ENCODE measurements at regions not wholly inside any gene's neighbourhood (a gene's known extent, or its start where the extent isn't known, plus 50 kb on each side); places are given as distances from the start of the nearest gene placed in this dataset.
"Not testable (repeated sequence)": the region's sequence is repeated elsewhere in the genome, so short reads cannot be mapped to it uniquely, and the experiment has no call there.

DNA sequence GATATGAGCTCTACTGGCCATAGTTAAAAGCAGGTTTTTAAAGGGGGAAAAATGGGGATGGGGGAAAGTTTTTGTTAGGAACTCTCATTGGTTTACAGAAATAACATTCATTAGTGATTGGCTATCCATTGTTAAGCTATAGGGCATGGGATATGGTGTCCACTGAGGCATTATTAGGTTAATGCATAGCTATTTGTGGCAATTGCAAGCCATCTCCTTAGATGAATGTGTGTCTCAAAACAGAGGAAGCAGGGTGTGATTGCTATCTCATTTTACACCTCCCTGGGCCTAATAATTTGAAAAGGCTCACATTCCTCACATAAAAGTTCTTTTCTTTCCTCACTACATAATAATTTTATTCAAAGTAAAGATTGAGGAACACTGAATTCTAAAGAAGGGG is 396.6 kb downstream of the TAFA4 start:
- Histone ChIP-seq H3K9me3 (no peaks in the 10 kb centered on the region), H3K36me3 (no peaks in the 10 kb centered on the region), H3K4me3 (no peak overlapping the region), H3K4me1 (no peaks in the 10 kb centered on the region), H3K27ac (no peak overlapping the region), H3K27me3 (no peaks in the 10 kb centered on the region)
- TF ChIP-seq, protein P1, sequence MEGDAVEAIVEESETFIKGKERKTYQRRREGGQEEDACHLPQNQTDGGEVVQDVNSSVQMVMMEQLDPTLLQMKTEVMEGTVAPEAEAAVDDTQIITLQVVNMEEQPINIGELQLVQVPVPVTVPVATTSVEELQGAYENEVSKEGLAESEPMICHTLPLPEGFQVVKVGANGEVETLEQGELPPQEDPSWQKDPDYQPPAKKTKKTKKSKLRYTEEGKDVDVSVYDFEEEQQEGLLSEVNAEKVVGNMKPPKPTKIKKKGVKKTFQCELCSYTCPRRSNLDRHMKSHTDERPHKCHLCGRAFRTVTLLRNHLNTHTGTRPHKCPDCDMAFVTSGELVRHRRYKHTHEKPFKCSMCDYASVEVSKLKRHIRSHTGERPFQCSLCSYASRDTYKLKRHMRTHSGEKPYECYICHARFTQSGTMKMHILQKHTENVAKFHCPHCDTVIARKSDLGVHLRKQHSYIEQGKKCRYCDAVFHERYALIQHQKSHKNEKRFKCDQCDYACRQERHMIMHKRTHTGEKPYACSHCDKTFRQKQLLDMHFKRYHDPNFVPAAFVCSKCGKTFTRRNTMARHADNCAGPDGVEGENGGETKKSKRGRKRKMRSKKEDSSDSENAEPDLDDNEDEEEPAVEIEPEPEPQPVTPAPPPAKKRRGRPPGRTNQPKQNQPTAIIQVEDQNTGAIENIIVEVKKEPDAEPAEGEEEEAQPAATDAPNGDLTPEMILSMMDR (IDR thresholded peaks at IDR 0.05), result no peak
- DNase-seq (ENCODE audit: low spot score), result no peak

DNA sequence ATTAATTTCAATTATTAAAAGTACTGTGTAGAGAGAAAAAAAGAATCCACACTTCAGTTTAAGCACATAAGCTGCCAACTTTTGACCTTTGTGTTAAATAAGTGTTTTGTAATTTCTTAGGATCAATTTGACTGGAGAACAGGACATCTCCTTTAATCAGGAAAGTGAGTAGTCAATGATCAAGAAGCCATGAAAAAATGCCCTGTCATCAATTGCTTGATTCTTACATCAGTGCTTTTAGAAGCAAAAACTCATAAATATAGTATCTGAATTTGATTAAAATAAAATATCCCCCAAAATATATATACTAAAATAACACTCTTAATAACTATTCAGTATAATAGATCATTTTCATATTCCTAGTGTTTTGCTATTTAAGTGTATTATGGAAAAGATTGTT is 409.0 kb downstream of the TAFA4 start:
- Histone ChIP-seq H3K4me1 (no peaks in the 10 kb centered on the region), H3K27ac (no peak overlapping the region), H3K9me3 (no peaks in the 10 kb centered on the region), H3K27me3 (no peaks in the 10 kb centered on the region), H3K36me3 (no peaks in the 10 kb centered on the region), H3K4me3 (no peak overlapping the region)
- DNase-seq (ENCODE audit: low spot score), result no peak
- TF ChIP-seq, protein P1 (IDR thresholded peaks at IDR 0.05), result no peak

- H3K27ac ChIP-seq, result no peak overlapping the region
- H3K36me3 ChIP-seq, result no peaks in the 10 kb centered on the region
- no peak for DNase-seq (ENCODE audit: low spot score)
- no peak overlapping the region for H3K4me3 ChIP-seq
- TF ChIP-seq, protein P1 (IDR thresholded peaks at IDR 0.05), result no peak
- H3K27me3 ChIP-seq, result no peaks in the 10 kb centered on the region
- no peaks in the 10 kb centered on the region for H3K4me1 ChIP-seq
- H3K9me3 ChIP-seq, result no peaks in the 10 kb centered on the region
Observed at GRCh38 chr3:68515237-68515636, 417.1 kb downstream of the TAFA4 start.

DNA sequence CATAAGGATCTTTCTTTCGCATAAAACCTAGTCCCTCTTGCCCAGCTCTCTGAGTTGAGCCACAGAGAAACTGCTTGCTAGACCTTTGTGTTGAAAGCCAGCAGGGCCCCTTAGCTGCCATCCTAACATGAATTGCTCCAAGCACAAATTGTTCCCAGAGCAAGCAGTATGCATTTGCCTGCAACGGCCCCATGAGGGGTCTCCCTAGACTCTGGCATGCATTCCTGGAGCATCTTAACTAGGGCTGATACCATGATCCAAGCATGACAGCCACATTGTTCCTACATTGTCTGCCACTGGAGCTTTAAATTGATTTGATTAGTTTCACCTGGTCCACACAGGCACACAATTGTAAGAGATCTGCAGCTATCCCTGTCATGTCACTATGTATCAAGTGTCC is 428.1 kb downstream of the TAFA4 start:
- no peak for DNase-seq (ENCODE audit: low spot score)
- Histone ChIP-seq H3K9me3 (no peaks in the 10 kb centered on the region), H3K4me3 (no peak overlapping the region), H3K4me1 (no peaks in the 10 kb centered on the region), H3K27me3 (no peaks in the 10 kb centered on the region), H3K36me3 (no peaks in the 10 kb centered on the region), H3K27ac (no peak overlapping the region)
- TF ChIP-seq, protein P1 (IDR thresholded peaks at IDR 0.05), result no peak

- not testable (repeated sequence) for H3K36me3 ChIP-seq; DNase-seq (ENCODE audit: low spot score); H3K27me3 ChIP-seq; H3K4me1 ChIP-seq; H3K27ac ChIP-seq; H3K9me3 ChIP-seq; H3K4me3 ChIP-seq
Observed at GRCh38 chr3:68485845-68486244, 446.5 kb downstream of the TAFA4 start.

DNA sequence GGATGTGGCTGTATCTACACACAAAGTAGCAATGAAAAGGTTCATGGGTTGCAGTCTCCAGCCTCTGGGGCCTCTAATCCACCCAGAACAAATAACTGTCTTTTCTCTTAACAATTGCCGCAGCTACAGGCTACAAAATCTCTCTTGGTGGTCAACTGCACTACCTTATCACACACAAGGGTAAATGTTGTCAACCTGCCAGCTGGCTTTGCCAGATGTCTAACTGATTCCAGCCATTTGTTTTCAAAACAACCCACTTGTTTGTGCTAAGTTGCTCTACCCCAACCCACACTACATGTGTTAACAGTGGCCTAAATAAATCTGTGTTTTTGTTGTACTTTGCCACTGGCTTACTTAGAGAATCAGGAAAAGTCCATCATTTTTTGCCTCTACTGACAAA is 447.3 kb downstream of the TAFA4 start:
- no peak overlapping the region for H3K4me3 ChIP-seq
- no peak for DNase-seq (ENCODE audit: low spot score)
- no peaks in the 10 kb centered on the region for H3K36me3 ChIP-seq
- no peaks in the 10 kb centered on the region for H3K27me3 ChIP-seq
- no peaks in the 10 kb centered on the region for H3K4me1 ChIP-seq
- H3K9me3 ChIP-seq, result no peaks in the 10 kb centered on the region
- TF ChIP-seq, protein P1 (IDR thresholded peaks at IDR 0.05), result no peak
- H3K27ac ChIP-seq, result no peak overlapping the region

All from right atrium auricular region (tissue), 2 donors.